Medulla oblongata (tissue), 1 donor: ENCODE measurements at regions not wholly inside any gene's neighbourhood (a gene's known extent, or its start where the extent isn't known, plus 50 kb on each side); places are given as distances from the start of the nearest gene placed in this dataset.

Source experiments
- DNase-seq: peaks from one replicate; pipeline ENCODE4 v3.0.0-alpha.2; 2015; ENCODE audit errors: extremely low spot score

- DNase-seq: peak; percentile 31
Observed at GRCh38 chr2:104043864-104044263, 810.1 kb upstream of the POU3F3 start.

- no peak for DNase-seq
Observed at GRCh38 chr2:104045071-104045470, 808.8 kb upstream of the POU3F3 start.

GRCh38 chr2:104046466-104046865, 807.4 kb upstream of the POU3F3 start:
- no peak for DNase-seq

- no peak for DNase-seq
Observed at GRCh38 chr2:104047516-104047915, 806.4 kb upstream of the POU3F3 start.

- DNase-seq: no peak
Observed at GRCh38 chr2:104049438-104049837, 804.5 kb upstream of the POU3F3 start.

- DNase-seq: no peak
Observed at GRCh38 chr2:104049981-104050380, 803.9 kb upstream of the POU3F3 start.

- no peak for DNase-seq
Observed at GRCh38 chr2:104050656-104051242, 803.2 kb upstream of the POU3F3 start.

GRCh38 chr2:104051766-104052165, 802.1 kb upstream of the POU3F3 start:
- DNase-seq: no peak

- no peak for DNase-seq
Observed at GRCh38 chr2:104052356-104052755, 801.6 kb upstream of the POU3F3 start.

- DNase-seq: no peak
Observed at GRCh38 chr2:104056451-104056850, 797.5 kb upstream of the POU3F3 start.

- no peak for DNase-seq
Observed at GRCh38 chr2:104068665-104069064, 785.2 kb upstream of the POU3F3 start.

GRCh38 chr2:104077573-104077972, 776.3 kb upstream of the POU3F3 start:
- DNase-seq: no peak

- no peak for DNase-seq
Observed at GRCh38 chr2:104078431-104079157, 775.3 kb upstream of the POU3F3 start.

- no peak for DNase-seq
Observed at GRCh38 chr2:104088745-104089144, 765.2 kb upstream of the POU3F3 start.

- no peak for DNase-seq
Observed at GRCh38 chr2:104090407-104090806, 763.5 kb upstream of the POU3F3 start.

GRCh38 chr2:104091894-104092293, 762.0 kb upstream of the POU3F3 start:
- no peak for DNase-seq

- no peak for DNase-seq
Observed at GRCh38 chr2:104092886-104093285, 761.0 kb upstream of the POU3F3 start.

- DNase-seq: no peak
Observed at GRCh38 chr2:104102615-104103014, 751.3 kb upstream of the POU3F3 start.

- no peak for DNase-seq
Observed at GRCh38 chr2:104109356-104109755, 744.6 kb upstream of the POU3F3 start.

- no peak for DNase-seq
Observed at GRCh38 chr2:104118889-104119288, 735.0 kb upstream of the POU3F3 start.

- DNase-seq: no peak
Observed at GRCh38 chr2:104120171-104120570, 733.7 kb upstream of the POU3F3 start.

- DNase-seq: no peak
Observed at GRCh38 chr2:104125096-104125495, 728.8 kb upstream of the POU3F3 start.

GRCh38 chr2:104127049-104127770, 726.7 kb upstream of the POU3F3 start:
- DNase-seq: no peak
